SK-N-SH treated with all-trans-retinoic acid at 6 μM for 48 hours (cell line): ENCODE measurements at regions not wholly inside any gene's neighbourhood (a gene's known extent, or its start where the extent isn't known, plus 50 kb on each side); places are given as distances from the start of the nearest gene placed in this dataset.

Experiments
- ATAC-seq: fragments of 200-7000 bp; cut with Tn5 transposase; 3 replicates; pipeline ENCODE4 v1.9.1; 2020; ENCODE audit warnings: mild to moderate bottlenecking, moderate library complexity
- ARNTL ChIP-seq: fragments of 450-650 bp; formaldehyde crosslinking; IDR thresholded peaks from 2 replicates; pipeline ENCODE4 v1.5.0; 2020; ENCODE audit warnings: low read depth, mild to moderate bottlenecking, moderate library complexity, borderline replicate concordance
- BACH2 ChIP-seq: fragments of 250-450 bp; sonication (Bioruptor Pico); IDR thresholded peaks from 2 replicates; pipeline ENCODE4 v1.9.0; 2021; ENCODE audit warnings: mild to moderate bottlenecking, borderline replicate concordance
- CSDC2 ChIP-seq: fragments of 250-450 bp; sonication (Bioruptor Pico); IDR thresholded peaks from 2 replicates; pipeline ENCODE4 v1.5.0; 2020; ENCODE audit warnings: mild to moderate bottlenecking, moderate library complexity
- ESRRG ChIP-seq: fragments of 250-450 bp; sonication (Bioruptor Pico); IDR thresholded peaks from 2 replicates; pipeline ENCODE4 v1.6.1; 2021; ENCODE audit warnings: mild to moderate bottlenecking
- ISL1 ChIP-seq: fragments of 250-450 bp; sonication (Bioruptor Pico); IDR thresholded peaks from 2 replicates; pipeline ENCODE4 v2.1.2; 2022; ENCODE audit warnings: mild to moderate bottlenecking, moderate library complexity
- OSR1 ChIP-seq: fragments of 250-450 bp; sonication (Bioruptor Pico); IDR thresholded peaks from 2 replicates; pipeline ENCODE4 v1.8.0; 2022; ENCODE audit warnings: moderate library complexity, mild to moderate bottlenecking, inconsistent platforms
- PPARA ChIP-seq: fragments of 250-450 bp; sonication (Bioruptor Pico); IDR thresholded peaks from 2 replicates; pipeline ENCODE4 v1.5.0; 2020; ENCODE audit warnings: mild to moderate bottlenecking, borderline replicate concordance
- RARB ChIP-seq: fragments of 250-450 bp; sonication (Bioruptor Pico); IDR thresholded peaks from 2 replicates; pipeline ENCODE4 v1.8.0; 2021; ENCODE audit warnings: mild to moderate bottlenecking, moderate library complexity
- SNAI2 ChIP-seq: fragments of 250-450 bp; sonication (Bioruptor Pico); IDR thresholded peaks from 2 replicates; pipeline ENCODE4 v1.5.0; 2020; ENCODE audit warnings: mild to moderate bottlenecking, moderate library complexity
- TCF4 ChIP-seq: fragments of 250-450 bp; sonication (Bioruptor Pico); IDR thresholded peaks from 2 replicates; pipeline ENCODE4 v1.8.0; 2021; ENCODE audit warnings: mild to moderate bottlenecking, moderate library complexity, borderline replicate concordance
- TOX ChIP-seq: fragments of 250-450 bp; sonication (Bioruptor Pico); IDR thresholded peaks from 2 replicates; pipeline ENCODE4 v1.8.0; 2021; ENCODE audit warnings: mild to moderate bottlenecking, moderate library complexity, borderline replicate concordance
- ZC3H10 ChIP-seq: fragments of 250-450 bp; sonication (Bioruptor Pico); IDR thresholded peaks from 2 replicates; pipeline ENCODE4 v1.5.1; 2021; ENCODE audit warnings: mild to moderate bottlenecking, moderate library complexity
- ZFP3 ChIP-seq: fragments of 250-450 bp; sonication (Bioruptor Pico); IDR thresholded peaks from 2 replicates; pipeline ENCODE4 v1.5.0; 2020; ENCODE audit warnings: mild to moderate bottlenecking, moderate library complexity
- ZFP30 ChIP-seq: fragments of 450-650 bp; formaldehyde crosslinking; IDR thresholded peaks from 2 replicates; pipeline ENCODE4 v1.5.0; 2022; ENCODE audit warnings: mild to moderate bottlenecking, moderate library complexity
- ZNF565 ChIP-seq: fragments of 450-650 bp; formaldehyde crosslinking; conservative IDR thresholded peaks from 2 replicates; pipeline ENCODE4 v1.5.0; 2020; ENCODE audit warnings: low read depth, mild to moderate bottlenecking, moderate library complexity
- ZNF70 ChIP-seq: fragments of 450-650 bp; formaldehyde crosslinking; IDR thresholded peaks from 2 replicates; pipeline ENCODE4 v1.5.0; 2020; ENCODE audit warnings: mild to moderate bottlenecking, moderate library complexity
- ZNF8 ChIP-seq: fragments of 450-650 bp; formaldehyde crosslinking; IDR thresholded peaks from 2 replicates; pipeline ENCODE4 v1.5.0; 2020; ENCODE audit warnings: mild to moderate bottlenecking, moderate library complexity
- TF ChIP-seq, protein P1 (sequence below): fragments of 250-450 bp; sonication (Bioruptor Pico); IDR thresholded peaks from 2 replicates; pipeline ENCODE4 v1.8.0; 2020; ENCODE audit warnings: mild to moderate bottlenecking, moderate library complexity, borderline replicate concordance
- TF ChIP-seq, protein P2 (sequence below): fragments of 250-450 bp; sonication (Bioruptor Pico); IDR thresholded peaks from 2 replicates; pipeline ENCODE4 v1.8.0; 2021; ENCODE audit warnings: low read depth, mild to moderate bottlenecking, moderate library complexity, borderline replicate concordance
- TF ChIP-seq, protein P3 (sequence below): fragments of 250-450 bp; sonication (Bioruptor Pico); IDR thresholded peaks from 2 replicates; pipeline ENCODE4 v1.5.0; 2020; ENCODE audit warnings: mild to moderate bottlenecking, moderate library complexity
- TF ChIP-seq, protein P4 (sequence below): fragments of 250-450 bp; sonication (Bioruptor Pico); IDR thresholded peaks from 2 replicates; pipeline ENCODE4 v1.5.1; 2020; ENCODE audit warnings: low read depth, mild to moderate bottlenecking, moderate library complexity

DNA sequence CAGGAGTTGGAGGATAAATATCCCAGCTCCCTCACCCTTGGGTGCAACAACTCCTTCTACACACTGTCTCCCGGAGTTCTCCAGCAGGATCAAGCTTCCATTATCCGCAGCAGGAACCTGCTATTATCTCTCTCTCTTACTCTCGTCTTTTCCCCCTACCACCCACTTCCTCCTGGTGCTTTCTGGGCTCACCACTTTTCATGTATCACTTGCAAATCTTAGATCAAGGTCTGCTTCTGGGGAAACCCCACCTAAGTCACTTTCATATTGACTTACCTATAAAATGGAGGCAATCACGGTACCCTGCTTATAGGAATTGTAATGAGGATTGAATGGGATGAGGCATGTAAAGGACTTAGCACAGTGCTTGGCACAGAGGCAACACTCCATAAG lies 589.5 kb downstream of the BCOR start:
- TF ChIP-seq, protein P1, sequence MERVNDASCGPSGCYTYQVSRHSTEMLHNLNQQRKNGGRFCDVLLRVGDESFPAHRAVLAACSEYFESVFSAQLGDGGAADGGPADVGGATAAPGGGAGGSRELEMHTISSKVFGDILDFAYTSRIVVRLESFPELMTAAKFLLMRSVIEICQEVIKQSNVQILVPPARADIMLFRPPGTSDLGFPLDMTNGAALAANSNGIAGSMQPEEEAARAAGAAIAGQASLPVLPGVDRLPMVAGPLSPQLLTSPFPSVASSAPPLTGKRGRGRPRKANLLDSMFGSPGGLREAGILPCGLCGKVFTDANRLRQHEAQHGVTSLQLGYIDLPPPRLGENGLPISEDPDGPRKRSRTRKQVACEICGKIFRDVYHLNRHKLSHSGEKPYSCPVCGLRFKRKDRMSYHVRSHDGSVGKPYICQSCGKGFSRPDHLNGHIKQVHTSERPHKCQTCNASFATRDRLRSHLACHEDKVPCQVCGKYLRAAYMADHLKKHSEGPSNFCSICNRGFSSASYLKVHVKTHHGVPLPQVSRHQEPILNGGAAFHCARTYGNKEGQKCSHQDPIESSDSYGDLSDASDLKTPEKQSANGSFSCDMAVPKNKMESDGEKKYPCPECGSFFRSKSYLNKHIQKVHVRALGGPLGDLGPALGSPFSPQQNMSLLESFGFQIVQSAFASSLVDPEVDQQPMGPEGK (CRISPR knock-in tag), result no peak
- TF ChIP-seq ZNF565 (CRISPR knock-in tag) (no peak), TOX (CRISPR knock-in tag) (no peak), CSDC2 (CRISPR knock-in tag) (no peak), BACH2 (CRISPR knock-in tag) (no peak), ISL1 (CRISPR knock-in tag) (no peak), SNAI2 (no peak), ESRRG (CRISPR knock-in tag) (no peak), OSR1 (CRISPR knock-in tag) (no peak), ZNF8 (CRISPR knock-in tag) (no peak), ZC3H10 (CRISPR knock-in tag) (no peak), ZNF70 (CRISPR knock-in tag) (no peak), RARB (no peak), ARNTL (no peak), ZFP30 (CRISPR knock-in tag) (no peak), TCF4 (CRISPR knock-in tag) (no peak), PPARA (CRISPR knock-in tag) (no peak)
- TF ChIP-seq, protein P2, sequence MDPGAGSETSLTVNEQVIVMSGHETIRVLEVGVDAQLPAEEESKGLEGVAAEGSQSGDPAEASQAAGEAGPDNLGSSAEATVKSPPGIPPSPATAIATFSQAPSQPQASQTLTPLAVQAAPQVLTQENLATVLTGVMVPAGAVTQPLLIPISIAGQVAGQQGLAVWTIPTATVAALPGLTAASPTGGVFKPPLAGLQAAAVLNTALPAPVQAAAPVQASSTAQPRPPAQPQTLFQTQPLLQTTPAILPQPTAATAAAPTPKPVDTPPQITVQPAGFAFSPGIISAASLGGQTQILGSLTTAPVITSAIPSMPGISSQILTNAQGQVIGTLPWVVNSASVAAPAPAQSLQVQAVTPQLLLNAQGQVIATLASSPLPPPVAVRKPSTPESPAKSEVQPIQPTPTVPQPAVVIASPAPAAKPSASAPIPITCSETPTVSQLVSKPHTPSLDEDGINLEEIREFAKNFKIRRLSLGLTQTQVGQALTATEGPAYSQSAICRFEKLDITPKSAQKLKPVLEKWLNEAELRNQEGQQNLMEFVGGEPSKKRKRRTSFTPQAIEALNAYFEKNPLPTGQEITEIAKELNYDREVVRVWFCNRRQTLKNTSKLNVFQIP (CRISPR knock-in tag), result no peak
- TF ChIP-seq, protein P3, sequence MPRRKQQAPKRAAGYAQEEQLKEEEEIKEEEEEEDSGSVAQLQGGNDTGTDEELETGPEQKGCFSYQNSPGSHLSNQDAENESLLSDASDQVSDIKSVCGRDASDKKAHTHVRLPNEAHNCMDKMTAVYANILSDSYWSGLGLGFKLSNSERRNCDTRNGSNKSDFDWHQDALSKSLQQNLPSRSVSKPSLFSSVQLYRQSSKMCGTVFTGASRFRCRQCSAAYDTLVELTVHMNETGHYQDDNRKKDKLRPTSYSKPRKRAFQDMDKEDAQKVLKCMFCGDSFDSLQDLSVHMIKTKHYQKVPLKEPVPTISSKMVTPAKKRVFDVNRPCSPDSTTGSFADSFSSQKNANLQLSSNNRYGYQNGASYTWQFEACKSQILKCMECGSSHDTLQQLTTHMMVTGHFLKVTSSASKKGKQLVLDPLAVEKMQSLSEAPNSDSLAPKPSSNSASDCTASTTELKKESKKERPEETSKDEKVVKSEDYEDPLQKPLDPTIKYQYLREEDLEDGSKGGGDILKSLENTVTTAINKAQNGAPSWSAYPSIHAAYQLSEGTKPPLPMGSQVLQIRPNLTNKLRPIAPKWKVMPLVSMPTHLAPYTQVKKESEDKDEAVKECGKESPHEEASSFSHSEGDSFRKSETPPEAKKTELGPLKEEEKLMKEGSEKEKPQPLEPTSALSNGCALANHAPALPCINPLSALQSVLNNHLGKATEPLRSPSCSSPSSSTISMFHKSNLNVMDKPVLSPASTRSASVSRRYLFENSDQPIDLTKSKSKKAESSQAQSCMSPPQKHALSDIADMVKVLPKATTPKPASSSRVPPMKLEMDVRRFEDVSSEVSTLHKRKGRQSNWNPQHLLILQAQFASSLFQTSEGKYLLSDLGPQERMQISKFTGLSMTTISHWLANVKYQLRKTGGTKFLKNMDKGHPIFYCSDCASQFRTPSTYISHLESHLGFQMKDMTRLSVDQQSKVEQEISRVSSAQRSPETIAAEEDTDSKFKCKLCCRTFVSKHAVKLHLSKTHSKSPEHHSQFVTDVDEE (CRISPR knock-in tag), result no peak
- TF ChIP-seq, all 23 proteins: peak for 0

DNA sequence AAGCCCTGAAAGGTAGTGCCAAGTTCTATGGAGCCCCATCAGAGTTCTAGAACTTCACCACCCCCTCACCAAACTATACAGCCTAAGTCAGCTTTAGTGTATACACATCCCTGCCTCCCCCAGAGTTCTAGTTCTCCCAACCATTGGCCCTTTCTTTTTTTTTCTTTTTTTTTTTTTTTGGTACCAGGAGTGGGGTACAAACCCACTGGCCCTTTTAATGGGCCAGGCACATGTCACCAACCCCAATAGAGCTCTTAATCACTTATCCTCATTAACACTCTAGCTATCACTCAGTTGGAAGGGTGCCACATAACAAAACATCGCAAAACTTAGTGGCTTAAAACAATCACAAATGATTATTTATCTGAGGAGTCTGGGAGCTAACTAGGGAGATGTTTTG lies 588.6 kb downstream of the BCOR start:
- TF ChIP-seq BACH2 (CRISPR knock-in tag) (no peak), ESRRG (CRISPR knock-in tag) (no peak), TCF4 (CRISPR knock-in tag) (no peak), ZNF565 (CRISPR knock-in tag) (no peak), CSDC2 (CRISPR knock-in tag) (no peak), PPARA (CRISPR knock-in tag) (no peak), TOX (CRISPR knock-in tag) (no peak), SNAI2 (no peak)
- TF ChIP-seq, protein P4, sequence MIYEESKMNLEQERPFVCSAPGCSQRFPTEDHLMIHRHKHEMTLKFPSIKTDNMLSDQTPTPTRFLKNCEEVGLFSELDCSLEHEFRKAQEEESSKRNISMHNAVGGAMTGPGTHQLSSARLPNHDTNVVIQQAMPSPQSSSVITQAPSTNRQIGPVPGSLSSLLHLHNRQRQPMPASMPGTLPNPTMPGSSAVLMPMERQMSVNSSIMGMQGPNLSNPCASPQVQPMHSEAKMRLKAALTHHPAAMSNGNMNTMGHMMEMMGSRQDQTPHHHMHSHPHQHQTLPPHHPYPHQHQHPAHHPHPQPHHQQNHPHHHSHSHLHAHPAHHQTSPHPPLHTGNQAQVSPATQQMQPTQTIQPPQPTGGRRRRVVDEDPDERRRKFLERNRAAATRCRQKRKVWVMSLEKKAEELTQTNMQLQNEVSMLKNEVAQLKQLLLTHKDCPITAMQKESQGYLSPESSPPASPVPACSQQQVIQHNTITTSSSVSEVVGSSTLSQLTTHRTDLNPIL (CRISPR knock-in tag), result no peak
- TF ChIP-seq, protein P1 (CRISPR knock-in tag), result no peak
- no peak for ATAC-seq

More for the DNA sequence above, 589.5 kb downstream of the BCOR start:
- ATAC-seq, result no peak

DNA sequence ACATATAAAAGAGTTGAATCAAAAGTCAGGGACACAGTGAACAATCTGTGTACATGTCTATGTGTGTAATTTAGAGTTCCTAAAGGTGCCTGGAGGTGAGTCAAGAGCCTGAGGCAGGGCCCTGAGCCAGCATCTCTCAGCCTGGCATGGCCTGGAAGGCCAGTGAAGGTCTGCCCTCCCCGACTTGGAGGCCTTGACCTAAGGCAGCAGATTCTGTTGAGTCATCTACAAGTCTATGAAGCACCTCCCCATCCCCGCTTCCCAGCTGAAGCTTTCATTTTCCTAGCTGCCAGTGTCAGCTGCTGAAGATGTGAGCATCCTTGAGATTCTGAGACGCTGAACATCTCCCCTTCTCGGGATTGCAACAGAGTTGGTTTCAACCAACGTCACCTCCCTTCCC lies 583.9 kb downstream of the BCOR start:
- no peak for ATAC-seq
- TF ChIP-seq RARB (no peak), TCF4 (CRISPR knock-in tag) (no peak), ZNF70 (CRISPR knock-in tag) (no peak), BACH2 (CRISPR knock-in tag) (no peak), PPARA (CRISPR knock-in tag) (no peak), CSDC2 (CRISPR knock-in tag) (no peak), ZNF8 (CRISPR knock-in tag) (no peak), ZC3H10 (CRISPR knock-in tag) (no peak), OSR1 (CRISPR knock-in tag) (no peak), ZFP3 (CRISPR knock-in tag) (no peak)
- TF ChIP-seq, protein P1 (CRISPR knock-in tag), result no peak
- TF ChIP-seq, protein P4 (CRISPR knock-in tag), result no peak
